GM18508 (cell line): ENCODE measurements at regions not wholly inside any gene's neighbourhood (a gene's known extent, or its start where the extent isn't known, plus 50 kb on each side); places are given as distances from the start of the nearest gene placed in this dataset.

Source experiments
- ATAC-seq: cut with Tn5 transposase; IDR thresholded peaks from one replicate; pipeline ENCODE4 v1.9.1; 2021; ENCODE audit warnings: moderate number of reproducible peaks; ENCODE audit not compliant: insufficient read depth, unreplicated experiment

- ATAC-seq, result no peak
Measured at GRCh38 chr2:222146488-222146887, 152.3 kb downstream of the PAX3 start.

DNA sequence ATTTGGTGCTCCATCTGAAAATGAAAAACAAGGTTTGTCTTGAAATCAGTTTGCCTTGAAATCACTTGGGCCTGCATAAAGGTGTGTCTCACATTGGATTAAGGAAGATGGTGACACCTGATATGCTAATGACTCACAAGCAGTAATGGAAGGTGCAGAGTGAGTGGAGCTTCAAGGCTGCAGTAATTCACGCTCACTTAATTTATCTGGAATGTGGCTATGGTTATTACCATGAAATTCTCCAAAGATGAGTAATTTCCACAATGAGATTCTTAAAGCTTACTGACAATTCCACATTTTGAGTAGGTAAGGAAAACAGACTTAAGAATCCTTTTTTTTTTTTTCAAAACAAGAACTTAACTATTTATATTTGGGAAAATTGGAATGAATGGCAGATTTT, 156.8 kb downstream of the PAX3 start:
- ATAC-seq, result no peak

GRCh38 chr2:222136106-222136630, 162.6 kb downstream of the PAX3 start:
- ATAC-seq, result no peak

DNA sequence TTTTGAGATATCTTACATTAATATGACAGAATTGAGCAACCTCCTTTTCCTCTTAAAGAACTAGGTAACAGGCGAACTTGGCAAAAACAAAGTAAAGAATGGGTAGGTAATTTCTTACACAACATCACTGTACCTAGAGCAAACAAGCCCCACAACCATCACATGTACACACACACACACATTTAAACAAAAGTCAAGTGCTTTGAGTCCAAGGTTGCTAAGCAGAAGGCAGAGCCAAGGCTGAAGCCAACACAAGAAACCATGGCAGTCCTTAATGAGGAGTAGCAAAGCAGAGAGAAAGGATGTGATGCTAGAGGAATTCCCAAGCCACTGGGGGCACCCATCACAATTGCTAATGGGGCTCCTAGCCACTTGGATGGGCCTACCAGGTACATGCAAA, 164.1 kb downstream of the PAX3 start:
- no peak for ATAC-seq

- ATAC-seq, result no peak
Measured at GRCh38 chr2:222133897-222134296, 164.9 kb downstream of the PAX3 start.

- no peak for ATAC-seq
Measured at GRCh38 chr2:222130855-222131254, 167.9 kb downstream of the PAX3 start.

DNA sequence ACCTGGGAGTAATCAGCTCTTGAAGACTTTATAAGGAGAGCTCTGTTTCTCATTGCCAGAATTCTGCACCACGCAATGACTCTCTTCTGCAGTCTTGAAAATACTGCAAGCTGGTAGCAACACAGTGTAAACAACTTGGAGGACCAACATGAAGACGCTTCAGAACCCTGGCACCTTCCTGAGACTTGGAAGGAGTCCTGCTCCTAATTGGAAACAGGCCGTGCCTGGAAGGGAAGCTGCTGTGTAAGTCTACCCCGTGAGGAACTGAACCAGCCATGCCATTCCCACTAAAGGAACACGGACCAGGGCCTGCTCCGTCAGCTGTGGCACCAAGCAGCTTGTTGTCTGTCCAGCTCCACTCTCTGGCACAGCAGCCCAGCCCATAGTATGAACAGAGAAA, 171.1 kb downstream of the PAX3 start:
- ATAC-seq, result no peak

DNA sequence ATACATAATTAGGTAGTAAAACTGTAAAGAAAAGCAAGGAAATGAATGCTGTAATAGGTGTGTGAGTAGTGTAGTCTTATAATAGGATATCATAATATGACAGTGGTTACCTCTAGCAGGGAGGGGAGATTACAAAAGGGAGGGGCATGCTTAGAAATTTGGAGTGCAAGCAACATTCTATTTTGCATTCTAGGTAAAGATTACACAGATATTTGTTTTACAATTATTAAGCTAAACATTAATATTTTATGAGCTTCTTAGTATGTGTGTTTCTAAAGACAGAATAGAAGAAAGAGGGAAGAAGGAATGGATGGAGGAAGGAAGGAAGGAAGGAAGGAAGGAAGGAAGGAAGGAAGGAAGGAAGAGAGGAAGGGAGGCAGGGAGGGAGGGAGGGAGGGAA, 177.9 kb downstream of the PAX3 start:
- no peak for ATAC-seq

DNA sequence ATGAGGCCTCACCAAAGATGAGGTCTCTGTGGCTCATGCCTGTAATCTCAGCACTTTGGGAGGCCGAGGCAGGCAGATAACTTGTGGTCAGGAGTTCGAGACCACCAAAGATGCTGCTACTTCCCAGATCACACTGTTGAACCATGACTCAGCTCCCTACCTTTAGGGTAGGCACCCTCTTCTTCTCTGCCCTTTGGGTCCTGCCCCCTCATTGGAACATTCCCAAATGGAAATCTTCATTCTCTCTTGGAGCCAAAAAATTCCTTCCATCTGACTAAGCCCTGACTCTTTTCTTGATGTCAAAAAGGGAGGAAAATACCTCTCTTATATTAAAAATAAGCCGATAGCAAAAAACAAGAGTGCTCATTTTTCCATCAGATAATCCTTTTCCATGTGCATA, 183.5 kb downstream of the PAX3 start:
- ATAC-seq, result no peak

- ATAC-seq, result no peak
Measured at GRCh38 chr2:222108957-222109585, 189.7 kb downstream of the PAX3 start.

DNA sequence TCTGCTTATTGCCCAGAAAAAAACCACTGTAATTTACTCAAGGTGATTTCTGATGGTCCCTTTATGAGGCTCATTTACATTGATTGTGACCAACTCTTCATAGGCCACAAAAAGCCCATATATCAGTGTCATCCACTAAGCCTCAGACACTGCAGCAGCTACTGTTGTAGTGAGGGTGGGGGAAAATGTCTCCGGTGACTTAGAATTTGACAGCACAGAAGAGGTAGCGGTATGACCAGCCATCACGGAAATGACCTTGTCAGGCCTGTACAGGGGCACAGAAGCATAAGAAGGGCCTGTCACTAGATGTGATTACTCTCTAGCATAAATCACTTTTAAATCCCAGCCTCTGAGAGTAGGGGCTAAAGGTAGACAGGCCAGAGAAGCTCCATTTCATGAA, 190.3 kb downstream of the PAX3 start:
- no peak for ATAC-seq

- no peak for ATAC-seq
Measured at GRCh38 chr2:222105046-222105445, 193.8 kb downstream of the PAX3 start.

DNA sequence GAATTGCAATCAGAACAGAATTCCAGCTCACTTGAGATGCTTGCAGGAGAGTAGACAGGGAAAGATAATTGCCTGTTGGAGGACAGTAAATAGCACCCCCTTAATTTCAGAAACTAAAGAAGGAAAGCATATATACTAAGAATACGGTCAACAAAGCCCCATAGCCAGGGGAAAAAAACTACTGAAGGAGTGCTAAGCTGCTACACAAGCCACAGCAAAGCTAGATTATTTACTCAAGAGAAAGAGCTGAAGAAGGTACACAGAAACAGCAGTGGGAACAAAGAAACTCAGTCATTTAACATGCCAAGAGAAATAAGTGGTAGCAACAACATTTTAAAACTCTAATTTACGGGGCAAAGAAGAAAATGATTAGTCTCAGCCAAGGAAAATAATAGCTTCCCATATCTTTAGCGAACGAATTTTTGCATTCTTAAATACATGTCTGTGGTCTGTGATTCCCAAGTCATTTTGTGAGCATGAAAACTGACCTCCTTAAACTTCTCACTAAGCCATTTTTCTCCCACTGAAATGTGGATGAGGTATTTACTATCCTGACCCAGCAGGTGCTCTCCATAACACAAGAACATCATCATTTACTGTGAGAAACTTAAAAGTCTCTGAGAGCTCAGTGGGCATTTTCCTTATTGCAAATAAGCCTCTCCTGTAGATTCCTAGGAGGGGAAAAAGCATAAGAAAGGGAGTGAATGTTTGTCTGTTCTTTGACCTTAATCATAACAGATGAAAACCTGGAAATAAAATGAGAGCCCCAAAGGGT, 196.0 kb downstream of the PAX3 start:
- ATAC-seq, result no peak

GRCh38 chr2:222100704-222101699, 197.8 kb downstream of the PAX3 start:
- ATAC-seq, result no peak

- no peak for ATAC-seq
Measured at GRCh38 chr2:222088561-222088960, 210.2 kb downstream of the PAX3 start.

GRCh38 chr2:222087998-222088397, 210.8 kb downstream of the PAX3 start:
- no peak for ATAC-seq

- no peak for ATAC-seq
Measured at GRCh38 chr2:222082201-222082600, 216.6 kb downstream of the PAX3 start.

- ATAC-seq, result no peak
Measured at GRCh38 chr2:222080141-222080540, 218.7 kb downstream of the PAX3 start.

DNA sequence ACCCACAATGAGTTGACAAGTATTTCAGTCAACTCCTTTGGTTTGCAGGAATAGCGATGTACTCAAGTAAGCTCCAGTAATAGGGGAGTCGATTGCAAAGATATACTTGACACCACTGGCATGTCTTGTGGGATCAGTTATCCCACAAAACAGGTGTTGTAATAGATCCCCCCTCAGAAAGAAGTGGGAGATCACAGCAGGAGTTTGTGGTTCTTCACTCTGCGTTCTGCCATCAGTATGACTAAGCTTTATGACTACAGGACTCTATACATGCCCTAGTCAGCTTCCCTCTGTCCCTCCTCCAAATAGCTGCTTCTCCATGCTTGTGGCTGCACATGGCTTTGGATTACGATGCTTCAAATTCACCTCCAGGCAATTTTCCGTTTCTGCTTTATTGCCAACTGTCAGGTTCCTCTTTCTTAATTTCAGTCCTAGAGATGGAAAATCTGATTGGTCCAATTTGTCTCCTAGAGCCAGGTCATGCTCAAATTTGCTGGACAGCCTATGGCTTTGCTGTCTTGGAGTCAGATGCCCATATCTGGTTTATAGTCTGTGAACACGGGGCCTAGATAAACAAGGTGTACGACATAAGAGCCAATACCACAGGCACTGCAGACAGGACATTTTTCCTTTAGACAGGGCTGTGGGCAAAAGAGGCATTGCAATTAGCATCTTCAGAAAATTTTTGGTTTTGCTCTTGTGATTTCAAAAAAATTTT, 221.7 kb downstream of the PAX3 start:
- ATAC-seq, result no peak

DNA sequence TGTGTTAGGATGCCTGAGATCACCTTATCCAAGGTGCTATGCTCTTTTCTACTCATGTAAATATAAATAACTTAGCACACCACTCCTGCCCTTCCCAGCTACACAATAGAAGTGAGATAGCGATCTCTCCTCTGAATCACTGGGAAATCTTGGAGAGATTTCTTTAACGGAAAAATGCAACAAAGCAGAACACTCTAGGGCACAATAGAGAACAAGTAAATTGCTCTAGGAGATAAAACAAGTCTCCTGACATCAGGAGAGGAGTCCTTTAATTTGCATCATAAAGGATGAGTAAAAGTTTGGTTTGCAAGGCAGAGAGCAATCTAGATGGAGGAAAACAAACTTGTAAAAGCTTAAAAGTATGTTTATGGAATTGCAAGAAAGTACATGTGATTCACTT, 224.1 kb downstream of the PAX3 start:
- ATAC-seq, result no peak
